Large intestine (tissue), 3 donors: ENCODE measurements at regions not wholly inside any gene's neighbourhood (a gene's known extent, or its start where the extent isn't known, plus 50 kb on each side); places are given as distances from the start of the nearest gene placed in this dataset.
A peak's percentile ranks its signal among the peaks of the same experiment; 100 is the strongest.
"Not testable (repeated sequence)": the region's sequence is repeated elsewhere in the genome, so short reads cannot be mapped to it uniquely, and the experiment has no call there.

ENCODE experiments used
- DNase-seq, 2 donors: peaks; one replicate each; pipeline versions ENCODE4 v3.0.0 to v3.0.0-alpha.2; 2013
- H3K27ac ChIP-seq: one replicate; pipeline ENCODE4 v1.5.1; 2013; ENCODE audit warnings: low read length
- H3K27me3 ChIP-seq: 2 replicates; pipeline ENCODE4 v1.6.1; 2013; ENCODE audit warnings: low read length; ENCODE audit not compliant: control insufficient read depth, insufficient read depth
- H3K36me3 ChIP-seq: 2 replicates; pipeline ENCODE4 v1.6.1; 2013; ENCODE audit warnings: low read length; ENCODE audit not compliant: control insufficient read depth, insufficient read depth
- H3K4me1 ChIP-seq: one replicate; pipeline ENCODE4 v1.6.1; 2013; ENCODE audit warnings: low read length; ENCODE audit not compliant: control insufficient read depth, insufficient read depth
- H3K4me3 ChIP-seq: one replicate; pipeline ENCODE4 v1.5.1; 2013; ENCODE audit warnings: low read length
- H3K9me3 ChIP-seq: one replicate; pipeline ENCODE4 v1.6.1; 2013; ENCODE audit warnings: mild to moderate bottlenecking, low read depth, low read length, moderate library complexity; ENCODE audit not compliant: control insufficient read depth
- WGBS: methylation state at CpG from one replicate; pipeline ENCODE4 v1.1.5; 2013; ENCODE audit warnings: low lambda C conversion rate; ENCODE audit not compliant: insufficient coverage; 5-methylcytosine and 5-hydroxymethylcytosine counted together

DNA sequence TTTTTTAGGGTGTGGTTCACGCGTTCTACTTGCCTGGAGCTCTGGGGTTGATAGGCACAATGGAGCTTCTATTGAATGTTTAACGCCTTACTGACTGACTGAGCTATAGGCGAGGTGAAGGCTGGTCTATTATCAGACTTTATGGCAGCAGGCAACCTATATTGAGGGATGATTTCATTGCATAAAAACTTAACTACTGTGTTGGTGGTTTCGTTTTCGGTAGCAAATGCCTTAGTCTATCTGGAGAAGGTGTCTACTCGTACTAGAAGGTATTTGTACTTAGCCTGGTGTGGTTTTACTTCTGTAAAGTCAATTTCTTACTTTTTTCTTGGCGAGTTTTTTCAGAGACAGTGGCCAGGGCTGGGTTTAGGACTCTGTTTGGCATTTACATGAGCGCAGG, 162.0 kb upstream of the FRG2C start:
- DNase-seq: peak; percentile 47 to 80
- WGBS: no CpG with 5 or more reads among the region's 9 CpGs
- Histone ChIP-seq H3K27ac (peak overlapping the region; percentile 88), H3K4me3 (peak overlapping the region; percentile 25)
- not testable (repeated sequence) for H3K4me1 ChIP-seq, H3K36me3 ChIP-seq, H3K27me3 ChIP-seq, H3K9me3 ChIP-seq

DNA sequence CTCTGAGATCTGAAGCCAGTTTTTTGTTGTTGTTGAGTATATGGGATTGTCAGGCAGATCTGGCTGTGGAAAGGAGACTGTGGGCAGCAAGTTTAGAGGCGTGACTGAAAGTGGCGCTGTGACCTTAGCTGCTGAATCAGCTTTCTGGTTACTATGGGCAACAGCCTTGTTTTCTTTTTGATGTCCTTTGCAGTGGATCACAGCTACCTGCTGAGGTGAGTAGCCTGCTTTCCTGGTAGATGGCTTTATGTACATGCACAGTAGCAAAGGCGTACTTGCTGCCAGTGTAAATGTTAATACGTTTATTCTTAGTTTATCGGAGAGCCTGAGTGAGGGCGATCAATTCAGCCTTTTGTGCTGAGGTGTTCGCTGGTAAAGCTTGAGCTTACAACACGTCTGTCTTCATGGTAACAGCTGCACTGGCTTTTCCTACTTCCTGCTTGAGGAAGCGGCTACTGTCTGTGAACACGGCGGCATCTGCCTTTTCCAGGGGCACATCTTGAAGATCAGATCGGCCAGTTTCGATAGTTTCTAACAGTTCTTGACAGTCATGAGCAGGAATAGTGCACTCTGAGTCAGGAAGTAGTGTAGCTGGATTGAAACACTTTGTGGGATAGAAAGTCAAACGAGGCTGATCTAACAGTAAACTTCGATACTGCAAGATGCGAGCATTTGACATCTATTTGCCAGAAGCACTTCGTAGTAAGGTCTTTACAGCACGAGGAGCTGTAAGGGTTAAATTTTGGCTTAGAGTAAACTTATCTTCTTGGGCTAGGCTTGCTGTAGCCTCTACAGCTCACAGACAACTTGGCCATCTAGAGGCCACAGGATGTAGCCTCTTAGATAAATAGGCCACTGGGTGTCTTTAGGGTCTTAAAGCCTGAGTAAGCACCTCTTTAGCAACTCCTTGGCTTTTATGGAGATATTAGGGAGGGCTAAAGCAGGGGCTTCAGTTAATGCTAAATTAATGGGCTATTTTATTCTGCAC, 161.1 kb upstream of the FRG2C start:
- not testable (repeated sequence) for H3K27me3 ChIP-seq, H3K4me1 ChIP-seq, H3K9me3 ChIP-seq, H3K36me3 ChIP-seq
- WGBS: no CpG with 5 or more reads among the region's 18 CpGs
- Histone ChIP-seq H3K4me3 (peak overlapping the region; percentile 25), H3K27ac (peak overlapping the region; percentile 88)
- peak; percentile 84 to 92 for DNase-seq

DNA sequence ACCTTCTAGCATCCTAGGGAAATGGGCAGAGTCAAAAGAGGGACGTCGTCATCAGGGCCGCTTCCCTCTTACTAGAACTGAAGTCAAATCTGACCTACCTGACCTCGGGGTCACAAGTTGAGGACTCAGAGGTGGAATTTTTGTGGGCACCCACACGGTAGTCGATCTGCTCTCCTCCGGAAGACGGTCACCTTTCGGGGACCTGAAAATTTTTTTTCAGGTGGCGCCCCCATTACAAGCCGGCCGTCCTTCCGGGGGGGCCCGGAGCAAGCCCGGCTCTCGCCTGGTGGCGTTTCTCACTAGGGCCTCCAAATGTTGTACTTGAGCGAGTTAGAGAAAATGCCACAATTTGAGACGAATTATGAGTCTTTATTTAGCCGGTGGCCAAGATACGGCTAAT, 157.5 kb upstream of the FRG2C start:
- no peak for DNase-seq
- no peaks in the 10 kb centered on the region for H3K36me3 ChIP-seq
- no CpG with 5 or more reads among the region's 21 CpGs for WGBS
- no peak overlapping the region for H3K4me3 ChIP-seq
- no peaks in the 10 kb centered on the region for H3K4me1 ChIP-seq
- H3K27ac ChIP-seq: no peak overlapping the region
- peaks cover 14% of the 10 kb centered on the region for H3K9me3 ChIP-seq
- no peaks in the 10 kb centered on the region for H3K27me3 ChIP-seq

DNA sequence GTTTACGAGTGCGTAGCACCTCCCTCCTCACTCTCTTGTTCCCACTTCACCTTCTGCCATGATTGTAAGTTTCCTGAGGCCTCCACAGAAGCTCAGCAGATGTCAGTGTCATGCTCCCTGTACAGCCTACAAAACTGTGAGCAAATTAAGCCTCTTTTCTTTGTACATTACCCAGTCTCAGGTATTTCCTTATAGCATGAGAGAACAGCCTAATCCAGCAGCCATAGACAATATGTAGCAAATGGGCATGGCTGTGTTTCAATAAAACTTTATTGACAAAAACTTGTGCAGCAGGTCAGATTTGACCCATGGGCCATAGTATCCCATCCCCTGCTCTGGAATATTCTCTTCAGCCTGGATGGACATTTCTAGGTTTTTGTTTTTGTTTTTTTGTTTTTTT, 156.2 kb upstream of the FRG2C start:
- not testable (repeated sequence) for H3K4me3 ChIP-seq, H3K36me3 ChIP-seq, H3K27me3 ChIP-seq, H3K4me1 ChIP-seq, H3K27ac ChIP-seq, DNase-seq
- H3K9me3 ChIP-seq: peaks cover 20% of the 10 kb centered on the region
- WGBS: 100% methylated on average over 1 of the region's 2 CpGs

DNA sequence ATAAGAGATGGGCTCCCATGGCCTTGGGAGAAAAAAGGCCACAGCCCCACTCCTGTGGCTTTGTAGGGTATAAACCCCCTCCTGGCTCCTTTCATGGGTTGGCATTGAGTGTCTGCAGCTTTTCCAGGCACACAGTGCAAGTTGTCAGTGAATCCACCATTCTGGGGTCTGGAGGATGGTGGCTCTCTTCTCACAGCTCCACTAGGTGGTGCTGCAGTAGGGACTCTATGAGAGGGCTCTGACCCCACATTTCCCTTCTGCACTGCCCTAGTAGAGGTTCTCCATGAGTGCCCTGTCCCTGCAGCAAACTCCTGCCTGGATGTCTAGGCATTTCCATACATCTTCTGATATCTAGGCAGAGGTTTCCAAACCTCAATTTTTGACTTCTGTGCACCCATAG, 136.5 kb upstream of the FRG2C start:
- H3K36me3 ChIP-seq, H3K27ac ChIP-seq, H3K27me3 ChIP-seq, H3K4me3 ChIP-seq, H3K4me1 ChIP-seq, DNase-seq: not testable (repeated sequence)
- H3K9me3 ChIP-seq: peaks cover 26% of the 10 kb centered on the region

DNA sequence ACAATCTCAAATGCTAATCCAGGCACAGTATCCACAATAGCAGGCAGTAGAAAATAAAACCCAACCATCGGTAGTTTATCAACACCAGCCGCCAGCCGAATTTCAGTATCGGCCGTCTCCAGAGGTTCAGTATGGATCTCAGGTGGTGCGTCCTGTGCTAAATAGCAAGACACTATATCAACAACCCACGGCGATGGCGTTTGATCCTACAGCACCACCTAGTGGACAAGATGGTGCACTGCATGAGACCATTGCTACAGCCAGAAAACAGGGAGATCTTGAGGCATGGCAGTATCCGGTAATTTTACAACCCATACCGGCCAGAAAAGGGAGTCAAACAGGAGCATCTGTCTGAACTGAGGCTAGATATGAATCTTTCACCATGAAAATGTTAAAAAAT, 112.0 kb upstream of the FRG2C start:
- not testable (repeated sequence) for H3K4me3 ChIP-seq, H3K9me3 ChIP-seq, H3K4me1 ChIP-seq, H3K27me3 ChIP-seq, H3K36me3 ChIP-seq, H3K27ac ChIP-seq
- DNase-seq: peak in 1 of 2 donors; percentile 14
- no CpG with 5 or more reads among the region's 11 CpGs for WGBS

DNA sequence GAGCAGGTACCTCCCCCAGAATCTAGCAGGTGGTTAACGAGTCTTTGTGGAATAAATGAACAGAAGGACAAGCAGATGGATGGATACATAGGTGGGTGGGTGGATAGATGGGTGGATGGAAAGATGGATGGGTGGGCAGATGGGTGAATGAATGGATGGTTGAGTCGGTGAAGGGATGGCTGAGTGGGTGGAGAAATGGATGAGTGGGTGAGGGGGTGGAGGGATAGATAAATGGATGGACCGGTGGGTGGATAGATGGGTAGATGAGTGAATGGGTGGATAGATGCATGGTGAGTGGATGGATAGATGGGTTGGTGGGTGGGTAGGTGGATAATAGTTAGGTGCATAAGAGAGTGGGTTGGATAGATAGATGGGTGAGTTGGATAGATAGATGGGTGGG, 99.7 kb upstream of the FRG2C start:
- H3K4me1 ChIP-seq, H3K36me3 ChIP-seq, H3K27ac ChIP-seq, H3K9me3 ChIP-seq, H3K4me3 ChIP-seq, H3K27me3 ChIP-seq, DNase-seq: not testable (repeated sequence)
- WGBS: 93% methylated on average over 2 of the region's 3 CpGs

DNA sequence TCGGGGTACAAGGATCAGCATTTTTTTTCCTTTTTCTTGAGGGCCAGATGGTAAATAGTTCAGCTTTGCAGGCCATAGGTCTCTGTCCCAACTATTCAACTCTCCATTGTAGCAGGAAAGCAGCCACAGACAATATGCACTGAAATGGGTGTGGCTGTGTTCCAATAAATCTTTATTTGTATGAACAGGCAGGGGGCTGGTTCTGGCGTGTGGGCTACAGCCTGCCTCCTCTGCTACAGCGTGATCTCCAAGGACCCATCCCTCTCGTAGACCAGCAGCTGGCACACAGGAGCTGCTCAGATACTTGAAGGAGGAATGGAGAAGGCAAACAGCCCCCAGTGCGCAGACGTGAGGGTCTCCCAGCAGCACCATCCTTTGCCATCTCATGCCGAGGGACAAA, 91.8 kb upstream of the FRG2C start:
- H3K36me3 ChIP-seq, H3K27me3 ChIP-seq, H3K4me1 ChIP-seq, H3K4me3 ChIP-seq, DNase-seq, H3K9me3 ChIP-seq, H3K27ac ChIP-seq: not testable (repeated sequence)
- no CpG with 5 or more reads among the region's 7 CpGs for WGBS

DNA sequence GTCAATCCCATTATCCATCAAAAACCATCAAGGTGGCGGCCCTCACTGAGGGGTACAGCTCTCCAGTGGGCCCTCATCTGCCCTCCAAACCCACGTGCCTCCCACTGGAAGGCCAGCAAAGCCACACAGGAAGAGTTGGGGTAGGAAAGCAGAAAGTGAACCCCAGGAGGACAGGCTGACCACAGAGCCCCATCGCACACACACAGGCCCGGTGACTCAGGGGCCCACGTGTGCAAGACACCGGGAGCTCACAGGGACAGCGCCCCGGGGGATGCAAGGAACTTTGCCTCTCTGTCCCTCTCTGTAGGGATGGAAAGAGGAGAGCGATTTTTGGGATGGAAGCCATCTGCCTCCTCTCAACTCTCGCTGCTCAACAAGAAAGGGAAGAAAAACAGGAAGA, 85.0 kb upstream of the FRG2C start:
- DNase-seq, H3K27me3 ChIP-seq, H3K4me1 ChIP-seq, H3K4me3 ChIP-seq, H3K9me3 ChIP-seq, H3K36me3 ChIP-seq, H3K27ac ChIP-seq: not testable (repeated sequence)
- WGBS: no CpG with 5 or more reads among the region's 10 CpGs

DNA sequence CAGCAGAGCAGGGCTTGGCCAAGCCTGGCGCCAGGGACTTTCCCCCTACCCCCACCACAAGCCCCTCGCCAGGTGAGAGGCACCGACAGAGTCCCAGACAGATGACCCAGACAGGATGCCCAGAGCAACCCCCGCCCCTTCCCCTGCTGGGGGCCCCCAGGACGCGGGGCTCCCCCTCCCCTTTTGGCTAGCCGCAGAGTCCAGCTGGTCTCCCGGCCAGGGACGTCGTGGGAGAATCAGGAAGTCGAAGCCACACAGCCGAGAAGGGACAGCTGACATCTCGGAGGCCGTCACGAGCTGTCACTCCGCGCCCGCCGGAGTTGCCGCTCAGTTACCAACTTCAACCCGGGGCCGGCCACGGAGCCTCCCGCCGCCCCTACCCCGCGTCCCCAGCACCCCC, 84.6 kb upstream of the FRG2C start:
- not testable (repeated sequence) for H3K27me3 ChIP-seq, DNase-seq, H3K36me3 ChIP-seq, H3K9me3 ChIP-seq, H3K4me1 ChIP-seq, H3K27ac ChIP-seq
- H3K4me3 ChIP-seq: peak overlapping the region; percentile 1
- WGBS: no CpG with 5 or more reads among the region's 27 CpGs
